HG02642 (cell line): ENCODE measurements at regions not wholly inside any gene's neighbourhood (a gene's known extent, or its start where the extent isn't known, plus 50 kb on each side); places are given as distances from the start of the nearest gene placed in this dataset.
"Not testable (repeated sequence)": the region's sequence is repeated elsewhere in the genome, so short reads cannot be mapped to it uniquely, and the experiment has no call there.

Source experiments
- ATAC-seq: cut with Tn5 transposase; IDR thresholded peaks from one replicate; pipeline ENCODE4 v1.9.1; 2021; ENCODE audit warnings: mild to moderate bottlenecking; ENCODE audit not compliant: unreplicated experiment, poor library complexity

GRCh38 chr6:139534472-139535115 is 160.1 kb upstream of the CITED2 start:
- peak; percentile 52 for ATAC-seq

DNA sequence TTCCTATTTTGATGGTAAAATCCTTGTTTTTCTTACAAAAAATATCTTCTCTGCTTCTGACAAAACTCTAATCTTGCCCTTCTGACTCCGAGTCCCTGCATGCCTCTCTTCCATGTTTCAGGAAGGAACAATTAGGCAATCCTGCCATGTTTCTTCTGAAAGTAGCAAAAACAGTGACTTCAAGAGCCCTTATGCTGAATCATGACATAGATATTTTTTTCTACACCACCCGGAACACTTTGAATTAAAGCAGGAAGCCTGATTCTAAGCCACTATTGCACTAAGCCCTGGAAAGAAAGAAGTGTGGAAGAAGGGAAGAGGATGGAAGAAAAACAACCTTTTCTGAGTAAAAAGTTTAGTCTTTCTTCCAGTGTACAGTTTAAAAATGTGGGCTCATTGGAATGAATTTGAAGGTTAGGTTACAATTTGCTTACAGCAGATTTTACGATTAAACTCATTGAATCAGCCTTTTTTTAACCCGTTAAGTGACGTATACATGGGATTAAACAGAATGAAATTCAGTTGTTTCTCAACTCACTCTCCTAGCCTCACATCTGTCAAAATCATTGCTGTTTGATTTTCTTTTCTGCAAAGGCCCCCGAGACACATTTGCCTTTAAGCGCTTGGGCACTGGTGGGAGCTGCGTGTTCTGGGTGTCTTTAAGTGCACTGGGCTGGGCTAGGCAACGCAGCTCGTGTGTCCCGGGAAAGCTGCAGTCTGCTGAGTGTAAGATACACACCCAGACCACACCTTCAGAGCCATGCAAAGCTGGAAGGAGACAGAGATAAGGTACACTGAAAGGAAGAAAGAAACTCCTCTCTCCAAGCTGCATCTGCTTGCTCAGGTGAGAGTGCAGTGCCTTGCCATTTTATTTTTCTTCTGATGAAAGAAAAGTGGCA is 159.4 kb upstream of the CITED2 start:
- peak; percentile 24 for ATAC-seq

- no peak for ATAC-seq
These were observed 158.7 kb upstream of the CITED2 start for GRCh38 chr6:139533171-139533570.

DNA sequence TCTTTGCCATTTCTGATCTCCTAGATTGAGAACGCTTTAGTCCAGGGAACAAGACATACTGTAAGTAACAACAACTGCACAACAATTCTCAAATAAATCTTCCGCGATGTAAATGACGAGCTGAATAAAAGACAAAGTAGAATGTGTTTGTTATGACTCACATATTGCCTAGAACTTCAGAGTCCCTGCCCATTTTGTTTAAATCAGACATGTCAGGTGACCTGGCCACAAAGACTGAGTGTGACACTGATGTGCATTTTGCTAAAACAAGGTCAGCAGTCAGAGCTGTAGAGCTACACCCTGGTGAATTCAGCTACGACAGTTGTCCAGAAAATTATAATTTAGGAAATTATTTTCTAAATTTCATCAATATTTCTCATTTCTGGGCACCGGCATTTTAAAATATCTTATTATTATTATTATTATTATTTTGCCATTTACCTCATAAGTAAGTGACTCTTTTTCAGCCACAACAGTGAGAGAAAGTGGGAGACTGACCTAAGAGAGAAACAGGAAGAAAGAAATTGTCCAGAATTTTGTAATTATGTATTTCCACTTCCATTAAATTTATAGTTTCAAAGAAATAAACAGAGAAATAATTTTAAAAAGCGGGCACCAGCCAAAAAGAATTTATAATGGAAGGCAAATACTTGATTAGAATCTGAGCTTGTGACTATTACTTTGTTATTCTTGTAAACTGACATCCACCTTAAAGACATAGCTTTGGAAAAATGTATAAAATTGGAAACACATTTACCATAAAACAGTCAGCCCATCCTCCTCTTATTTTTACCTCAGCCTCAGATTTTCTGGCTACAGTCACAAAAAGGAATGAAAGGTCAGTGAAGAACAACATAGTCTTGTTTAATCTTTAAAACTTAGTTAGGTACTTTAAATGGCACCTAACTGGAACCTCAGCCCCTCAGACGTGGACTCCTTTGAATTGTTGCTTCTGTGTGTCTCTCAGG is 157.0 kb upstream of the CITED2 start:
- ATAC-seq, result no peak

- no peak for ATAC-seq
These were observed 156.1 kb upstream of the CITED2 start for GRCh38 chr6:139530561-139530960.

- ATAC-seq, result no peak
These were observed 155.0 kb upstream of the CITED2 start for GRCh38 chr6:139529420-139529819.

DNA sequence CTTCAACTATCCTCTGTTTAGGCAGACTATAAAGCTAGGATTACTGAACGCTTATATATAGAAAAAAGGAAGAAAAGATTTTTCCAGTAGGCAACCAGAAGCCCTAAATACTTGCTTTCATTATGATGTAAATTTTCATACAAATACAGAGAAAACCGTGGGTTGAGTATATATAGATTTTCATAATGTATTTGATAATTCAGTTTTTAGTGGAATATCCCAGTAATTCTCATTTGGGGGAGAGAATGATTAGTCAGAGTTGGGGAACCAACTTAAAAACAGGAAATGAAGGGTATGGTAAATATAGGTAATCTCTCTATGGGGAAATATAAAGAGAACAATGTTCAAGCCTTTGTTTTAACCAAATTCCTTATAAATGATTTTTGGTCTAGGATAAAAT is 154.0 kb upstream of the CITED2 start:
- no peak for ATAC-seq

DNA sequence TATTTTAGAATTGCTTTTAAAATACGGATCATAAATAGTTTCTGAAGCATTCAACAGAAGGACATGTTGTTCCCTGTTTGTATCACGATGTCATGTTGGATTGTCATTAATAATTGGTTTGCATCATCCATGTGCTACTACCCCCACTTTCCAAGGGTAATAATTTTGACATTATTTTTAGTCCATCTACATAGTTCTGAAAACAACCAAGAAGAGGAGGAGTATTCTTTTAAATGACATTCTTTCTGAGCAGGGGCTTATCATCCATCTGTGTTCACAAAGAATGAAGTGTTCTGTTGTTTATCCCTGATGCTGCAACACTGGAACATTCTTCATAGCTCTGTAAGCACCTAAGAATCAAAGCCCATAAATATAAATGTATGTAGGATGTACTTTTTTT is 151.0 kb upstream of the CITED2 start:
- no peak for ATAC-seq

DNA sequence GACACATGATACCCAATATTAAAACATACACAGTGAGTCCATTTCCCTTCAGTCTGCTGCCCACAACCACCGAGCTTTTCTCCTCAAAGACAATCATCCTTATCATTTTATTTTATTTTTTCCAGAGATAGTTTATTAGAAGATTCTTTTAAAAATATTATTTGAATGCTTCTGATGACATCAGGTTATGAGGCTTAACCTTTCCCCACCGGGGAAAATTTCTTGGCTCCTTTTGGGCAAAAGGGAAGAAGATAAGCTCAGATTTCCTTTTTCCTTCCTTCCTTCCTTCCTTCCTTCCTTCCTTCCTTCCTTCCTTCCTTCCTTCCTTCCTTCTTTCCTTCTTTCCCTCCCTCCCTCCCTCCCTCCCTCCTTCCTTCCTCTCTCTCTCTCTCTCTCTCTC is 149.5 kb upstream of the CITED2 start:
- ATAC-seq, result no peak

DNA sequence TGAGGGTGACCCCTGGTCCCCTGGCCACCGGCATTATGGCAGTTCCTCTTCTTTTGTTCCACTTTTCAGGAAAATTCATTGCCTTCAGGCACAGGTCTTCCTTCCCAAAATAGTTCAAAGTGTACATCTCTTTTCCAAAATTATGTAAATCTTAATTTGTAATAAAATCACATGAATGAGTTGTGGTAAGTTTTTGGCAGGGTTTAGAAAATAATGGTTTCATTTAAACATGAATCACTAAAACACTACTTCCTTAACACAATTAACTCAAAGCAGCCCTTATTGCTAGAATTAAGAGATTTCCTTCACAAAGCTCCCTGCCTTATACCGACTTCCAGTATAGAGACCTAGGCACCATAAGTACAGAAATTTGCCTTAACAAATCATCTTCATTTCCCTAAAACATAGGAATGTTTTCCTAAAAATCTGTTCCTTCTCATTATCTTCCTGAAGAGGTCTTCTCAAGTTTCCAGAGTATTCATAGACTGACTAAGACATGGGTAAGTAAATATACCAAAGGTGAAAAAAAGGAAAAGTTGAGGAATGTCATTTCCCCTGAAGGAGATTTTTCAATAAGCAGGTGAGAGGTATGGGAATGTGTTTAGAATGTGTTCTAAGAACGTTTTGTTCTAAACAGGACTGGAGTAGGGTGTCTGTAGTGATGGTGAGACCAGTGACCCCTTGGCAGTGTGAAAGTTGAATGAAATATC is 148.2 kb upstream of the CITED2 start:
- ATAC-seq, result no peak

DNA sequence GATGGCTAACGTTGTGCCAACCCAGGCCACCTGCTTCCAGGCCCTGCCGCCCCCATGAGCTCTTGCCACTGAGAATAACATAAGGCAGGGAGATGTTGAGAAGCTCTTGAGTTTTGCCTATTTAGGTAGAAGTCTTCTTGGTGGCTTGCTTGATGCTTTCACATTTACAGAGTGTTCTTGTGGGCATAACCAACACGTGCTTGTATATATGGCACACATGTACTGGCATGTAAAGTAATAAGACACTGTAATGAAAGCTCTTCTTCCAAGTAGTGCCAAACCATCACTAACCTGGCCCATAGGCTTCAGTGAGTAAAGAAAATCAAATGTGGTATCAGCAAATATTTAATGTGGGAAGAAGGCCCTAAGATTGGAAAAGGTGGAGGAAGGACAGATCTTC is 146.9 kb upstream of the CITED2 start:
- ATAC-seq, result no peak

GRCh38 chr6:139520321-139520768 is 145.9 kb upstream of the CITED2 start:
- no peak for ATAC-seq

- no peak for ATAC-seq
These were observed 145.2 kb upstream of the CITED2 start for GRCh38 chr6:139519571-139520031.

GRCh38 chr6:139519097-139519496 is 144.6 kb upstream of the CITED2 start:
- no peak for ATAC-seq

GRCh38 chr6:139518556-139519091 is 144.2 kb upstream of the CITED2 start:
- ATAC-seq, result no peak

- not testable (repeated sequence) for ATAC-seq
These were observed 143.6 kb upstream of the CITED2 start for GRCh38 chr6:139517998-139518555.

GRCh38 chr6:139515511-139515910 is 141.1 kb upstream of the CITED2 start:
- no peak for ATAC-seq

DNA sequence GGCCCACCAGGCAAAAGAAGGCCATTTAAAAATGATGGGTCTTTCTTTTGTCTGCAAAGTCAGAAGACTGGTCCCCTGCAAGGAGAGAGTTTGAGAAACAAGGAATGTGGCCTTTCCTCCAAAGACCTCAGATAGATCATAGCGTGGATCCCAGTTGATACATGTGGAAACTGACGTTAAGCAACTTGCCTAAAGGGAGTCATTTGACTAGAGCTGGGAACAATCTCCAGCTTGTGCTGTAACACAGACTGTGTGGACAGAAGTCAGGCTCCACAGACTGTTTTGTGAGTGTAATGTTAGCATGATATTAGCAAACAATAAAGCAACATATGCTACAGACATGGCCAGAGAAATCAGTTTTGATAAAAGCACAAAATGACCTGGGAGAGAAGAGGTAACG is 140.4 kb upstream of the CITED2 start:
- ATAC-seq, result no peak
